Kidney epithelial cell (primary cell): ENCODE measurements at regions not wholly inside any gene's neighbourhood (a gene's known extent, or its start where the extent isn't known, plus 50 kb on each side); places are given as distances from the start of the nearest gene placed in this dataset.
"Not testable (repeated sequence)": the region's sequence is repeated elsewhere in the genome, so short reads cannot be mapped to it uniquely, and the experiment has no call there.

Experiments used
- DNase-seq: peaks from one replicate; pipeline ENCODE4 v3.0.0-alpha.2; 2010; ENCODE audit warnings: low read depth
- H3K27me3 ChIP-seq: 2 replicates; pipeline ENCODE4 v1.6.0; 2011; ENCODE audit warnings: low read length; ENCODE audit not compliant: control insufficient read depth, insufficient read depth
- H3K36me3 ChIP-seq: 2 replicates; pipeline ENCODE4 v1.5.1; 2011; ENCODE audit warnings: low read length; ENCODE audit not compliant: control insufficient read depth, insufficient read depth
- H3K4me3 ChIP-seq: 2 replicates; pipeline ENCODE4 v1.5.1; 2011; ENCODE audit warnings: low read depth, mild to moderate bottlenecking, control low read depth, low read length
- CTCF ChIP-seq: IDR thresholded peaks from 2 replicates; pipeline ENCODE4 v1.5.1; 2011; ENCODE audit warnings: mild to moderate bottlenecking, moderate library complexity, low read length, control low read depth, inconsistent platforms; ENCODE audit not compliant: insufficient read depth, poor library complexity, severe bottlenecking

- TF ChIP-seq CTCF, result no peak
- H3K4me3 ChIP-seq, result no peak overlapping the region
- no peaks in the 10 kb centered on the region for H3K27me3 ChIP-seq
- H3K36me3 ChIP-seq, result no peaks in the 10 kb centered on the region
- no peak for DNase-seq
These were observed 308.5 kb downstream of the SV2B start for GRCh38 chr15:91408476-91409076.

GRCh38 chr15:91409387-91409786 is 309.3 kb downstream of the SV2B start:
- no peaks in the 10 kb centered on the region for H3K27me3 ChIP-seq
- TF ChIP-seq CTCF, result no peak
- no peak overlapping the region for H3K4me3 ChIP-seq
- H3K36me3 ChIP-seq, result no peaks in the 10 kb centered on the region
- DNase-seq, result no peak

GRCh38 chr15:91411586-91411985 is 311.5 kb downstream of the SV2B start:
- DNase-seq, result no peak
- no peaks in the 10 kb centered on the region for H3K27me3 ChIP-seq
- TF ChIP-seq CTCF, result no peak
- no peak overlapping the region for H3K4me3 ChIP-seq
- no peaks in the 10 kb centered on the region for H3K36me3 ChIP-seq

GRCh38 chr15:91412138-91412928 is 312.3 kb downstream of the SV2B start:
- no peak for TF ChIP-seq CTCF
- DNase-seq, result no peak
- no peaks in the 10 kb centered on the region for H3K36me3 ChIP-seq
- H3K27me3 ChIP-seq, result no peaks in the 10 kb centered on the region
- no peak overlapping the region for H3K4me3 ChIP-seq

GRCh38 chr15:91413142-91413541 is 313.1 kb downstream of the SV2B start:
- Histone ChIP-seq H3K27me3 (no peaks in the 10 kb centered on the region), H3K4me3 (no peak overlapping the region), H3K36me3 (no peaks in the 10 kb centered on the region)
- no peak for DNase-seq
- TF ChIP-seq CTCF, result no peak

GRCh38 chr15:91414124-91414523 is 314.1 kb downstream of the SV2B start:
- no peak for TF ChIP-seq CTCF
- no peak overlapping the region for H3K4me3 ChIP-seq

GRCh38 chr15:91415258-91415657 is 315.2 kb downstream of the SV2B start:
- H3K27me3 ChIP-seq, H3K4me3 ChIP-seq, DNase-seq, H3K36me3 ChIP-seq: not testable (repeated sequence)

More at GRCh38 chr15:91414124-91414523, 314.1 kb downstream of the SV2B start:
- Histone ChIP-seq H3K27me3 (no peaks in the 10 kb centered on the region), H3K36me3 (no peaks in the 10 kb centered on the region)
- no peak for DNase-seq
